ENCODE measurements at regions not wholly inside any gene's neighbourhood (a gene's known extent, or its start where the extent isn't known, plus 50 kb on each side); places are given as distances from the start of the nearest gene placed in this dataset.

DNA sequence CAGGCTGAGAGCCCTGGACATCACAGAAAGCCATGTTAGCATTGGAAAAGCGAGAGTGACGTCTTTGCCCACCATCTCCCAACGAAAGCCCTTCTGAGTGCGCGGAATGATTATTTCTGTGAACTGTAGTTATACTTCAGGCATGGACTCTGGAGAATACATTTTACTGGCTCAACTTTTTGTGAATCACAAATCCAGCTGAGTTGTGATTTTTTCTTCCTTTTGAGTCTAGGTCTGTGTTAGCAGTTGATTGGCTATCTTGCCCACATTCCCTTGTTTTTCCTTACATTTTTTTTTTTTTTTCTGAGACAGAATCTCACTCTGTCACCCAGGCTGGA, 183.1 kb downstream of the INO80D start:
- TF ChIP-seq, protein P1, sequence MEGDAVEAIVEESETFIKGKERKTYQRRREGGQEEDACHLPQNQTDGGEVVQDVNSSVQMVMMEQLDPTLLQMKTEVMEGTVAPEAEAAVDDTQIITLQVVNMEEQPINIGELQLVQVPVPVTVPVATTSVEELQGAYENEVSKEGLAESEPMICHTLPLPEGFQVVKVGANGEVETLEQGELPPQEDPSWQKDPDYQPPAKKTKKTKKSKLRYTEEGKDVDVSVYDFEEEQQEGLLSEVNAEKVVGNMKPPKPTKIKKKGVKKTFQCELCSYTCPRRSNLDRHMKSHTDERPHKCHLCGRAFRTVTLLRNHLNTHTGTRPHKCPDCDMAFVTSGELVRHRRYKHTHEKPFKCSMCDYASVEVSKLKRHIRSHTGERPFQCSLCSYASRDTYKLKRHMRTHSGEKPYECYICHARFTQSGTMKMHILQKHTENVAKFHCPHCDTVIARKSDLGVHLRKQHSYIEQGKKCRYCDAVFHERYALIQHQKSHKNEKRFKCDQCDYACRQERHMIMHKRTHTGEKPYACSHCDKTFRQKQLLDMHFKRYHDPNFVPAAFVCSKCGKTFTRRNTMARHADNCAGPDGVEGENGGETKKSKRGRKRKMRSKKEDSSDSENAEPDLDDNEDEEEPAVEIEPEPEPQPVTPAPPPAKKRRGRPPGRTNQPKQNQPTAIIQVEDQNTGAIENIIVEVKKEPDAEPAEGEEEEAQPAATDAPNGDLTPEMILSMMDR (IDR thresholded peaks at IDR 0.05 in 4 of 5, conservative IDR thresholded peaks at IDR 0.05 in 1 of 5): no peak
- TF ChIP-seq POLR2A (IDR thresholded peaks at IDR 0.05): no peak

All from gastrocnemius medialis (tissue), 4 donors.